ENCODE measurements at regions not wholly inside any gene's neighbourhood (a gene's known extent, or its start where the extent isn't known, plus 50 kb on each side); places are given as distances from the start of the nearest gene placed in this dataset.
A peak's percentile ranks its signal among the peaks of the same experiment; 100 is the strongest.

DNA sequence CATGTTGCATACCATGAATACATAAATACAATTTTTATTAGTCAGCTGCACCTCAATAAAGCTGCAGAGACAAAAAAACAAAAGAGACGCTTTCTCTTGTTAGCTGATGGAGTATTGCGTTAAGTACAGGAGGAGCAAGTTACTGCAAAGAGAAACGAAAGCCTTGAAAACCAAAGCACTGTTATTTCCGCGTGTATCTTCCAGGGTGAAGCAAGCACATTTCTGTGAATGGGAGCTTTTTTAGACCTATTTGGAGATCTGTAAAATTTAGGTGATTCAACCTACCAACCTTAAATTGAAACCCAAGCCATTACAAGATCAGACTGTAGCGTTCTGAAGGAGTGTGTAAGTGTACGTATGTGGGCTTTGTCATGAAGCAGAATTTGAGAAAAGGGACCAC, 390.4 kb downstream of the SOX9 start:
- no peak for DNase-seq

DNA sequence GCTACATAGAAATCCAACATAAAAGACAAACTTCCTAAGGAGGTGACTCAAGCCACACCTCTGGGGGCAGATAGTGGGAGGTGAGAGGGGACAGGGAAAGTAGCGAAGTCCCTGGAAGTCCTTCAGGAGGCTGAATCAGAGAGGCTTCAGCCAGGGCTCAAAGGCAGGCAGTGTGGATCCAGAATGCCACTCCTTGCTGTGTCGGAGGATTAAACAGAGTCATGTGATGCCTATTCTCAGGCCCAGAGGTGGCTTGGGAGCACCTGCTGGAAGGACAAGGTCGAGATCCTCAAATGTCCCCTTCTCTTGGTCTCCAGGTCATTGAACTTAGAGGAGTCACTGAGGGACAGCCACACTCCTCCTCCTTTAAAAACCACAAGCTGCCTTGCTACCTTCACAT, 391.1 kb downstream of the SOX9 start:
- DNase-seq: no peak

DNA sequence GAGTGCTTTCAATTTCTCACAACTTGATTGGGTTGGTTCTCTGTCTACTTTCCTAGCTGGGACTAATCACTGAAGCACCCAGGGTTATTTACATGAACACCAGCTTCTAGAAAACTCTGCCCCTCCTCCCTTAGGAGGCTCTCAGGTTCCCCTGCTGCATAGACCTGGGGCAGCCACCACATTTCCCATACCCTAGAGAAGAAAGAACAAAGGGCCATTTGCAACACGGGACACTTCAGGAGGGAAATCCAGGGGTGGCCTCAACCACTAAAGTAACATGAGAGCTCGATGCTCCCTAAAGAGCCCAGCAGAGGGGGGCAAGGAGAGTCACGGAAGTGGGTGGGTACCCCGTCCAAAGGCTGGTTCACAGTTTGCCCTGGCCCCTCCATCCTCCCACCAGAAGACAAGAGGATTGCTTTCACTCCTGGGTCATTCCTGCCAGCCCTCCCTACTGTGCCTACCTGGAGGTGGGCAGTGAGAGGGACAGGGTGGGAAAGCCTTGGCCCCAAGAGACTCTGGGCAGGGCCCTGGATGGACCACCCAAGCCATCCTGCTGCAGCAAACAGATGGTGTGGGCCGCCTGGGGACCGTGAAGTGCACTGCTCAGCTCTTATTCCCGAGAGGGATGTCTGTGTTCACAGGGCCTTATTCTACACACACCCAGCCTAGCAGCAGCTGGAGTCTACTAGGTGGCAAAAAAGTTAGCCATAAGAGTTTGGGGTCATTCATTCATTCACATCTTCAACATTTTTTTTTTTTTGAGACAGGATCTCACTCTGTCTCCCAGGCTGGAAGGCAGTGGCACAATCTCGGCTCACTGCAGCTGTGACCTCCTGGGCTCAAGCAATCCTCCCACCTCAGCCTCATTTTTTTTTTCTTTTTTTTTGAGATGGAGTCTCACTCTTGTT, 392.1 kb downstream of the SOX9 start:
- DNase-seq: no peak

DNA sequence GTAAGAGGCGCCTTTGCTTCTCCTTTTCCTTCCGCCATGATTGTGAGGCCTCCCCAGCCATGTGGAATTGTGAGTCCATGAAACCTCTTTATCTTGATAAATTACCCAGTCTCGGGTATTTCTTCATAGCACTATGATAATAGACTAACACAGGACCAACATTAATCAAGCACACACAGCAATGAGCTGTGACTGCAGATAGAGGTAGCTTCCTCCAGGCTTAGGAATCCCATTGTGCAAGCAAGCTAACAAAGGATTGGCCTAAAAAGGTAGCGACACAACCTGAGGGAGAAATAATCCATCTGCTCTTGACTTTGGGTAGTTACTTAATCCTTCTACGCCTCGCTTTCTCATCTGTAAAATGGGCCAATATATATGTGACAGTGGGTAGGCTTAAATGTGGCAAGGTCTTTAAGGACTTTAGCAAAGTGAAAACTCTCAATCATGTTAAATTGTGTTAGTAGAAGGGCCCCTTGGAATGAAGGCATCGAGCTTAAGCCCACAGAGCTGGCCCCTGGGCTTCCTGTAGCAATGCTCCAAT, 393.6 kb downstream of the SOX9 start:
- no peak for DNase-seq

DNA sequence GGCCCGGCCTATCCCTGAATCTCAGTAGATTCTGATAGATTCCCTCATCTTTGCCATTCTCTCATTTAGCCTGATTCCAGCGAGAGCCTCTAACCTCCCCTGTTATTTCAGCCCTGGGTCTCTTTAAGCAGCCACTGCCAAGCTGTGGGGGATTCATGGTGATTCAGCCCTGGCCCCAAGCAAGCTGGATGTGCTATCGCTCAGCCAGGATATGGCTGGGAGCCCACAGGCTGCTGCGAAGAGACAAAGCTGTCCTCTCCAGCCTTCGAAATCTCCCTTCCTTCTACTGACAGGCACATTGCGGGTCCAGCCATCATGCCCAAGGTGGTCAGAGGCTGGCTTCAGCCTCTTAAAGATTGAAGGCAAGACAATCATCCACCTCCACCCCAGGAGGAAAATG, 394.1 kb downstream of the SOX9 start:
- DNase-seq: no peak

DNA sequence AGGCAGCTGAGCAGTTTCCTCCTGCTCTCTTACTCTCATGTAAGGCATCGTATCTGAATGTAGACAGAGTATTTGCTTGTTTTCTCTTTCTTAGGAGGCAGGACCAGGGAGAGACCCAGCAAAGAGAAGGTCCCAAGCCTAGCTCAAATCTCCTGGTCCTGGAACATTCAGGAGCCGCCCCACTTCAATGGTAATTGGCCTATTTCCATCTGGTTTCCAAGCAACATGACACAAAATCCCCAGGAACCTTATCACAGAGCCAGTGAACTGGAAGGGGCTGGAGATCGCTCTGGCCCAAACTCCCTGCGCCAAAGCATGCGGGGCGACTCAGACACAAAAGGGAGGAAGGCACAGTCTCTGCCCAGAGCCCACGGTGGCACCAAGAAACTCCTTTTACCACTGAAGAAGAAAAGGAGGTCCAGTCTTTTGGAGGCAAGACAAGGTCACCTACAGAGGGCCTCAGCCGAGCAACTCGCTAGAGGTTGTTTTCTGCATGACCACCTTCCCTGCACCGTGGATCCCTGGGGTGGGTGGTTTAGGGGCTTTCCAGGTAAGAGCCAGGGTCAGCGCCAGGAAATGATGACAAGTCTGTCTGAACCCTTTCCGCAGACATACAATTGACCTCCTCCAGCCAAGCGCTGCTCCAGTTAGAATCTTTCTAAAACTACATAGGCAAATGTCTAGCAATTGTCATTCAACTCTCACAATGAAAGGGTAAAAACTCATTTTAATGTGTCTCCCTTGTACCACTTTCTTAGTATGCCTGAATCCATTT, 394.7 kb downstream of the SOX9 start:
- no peak for DNase-seq

DNA sequence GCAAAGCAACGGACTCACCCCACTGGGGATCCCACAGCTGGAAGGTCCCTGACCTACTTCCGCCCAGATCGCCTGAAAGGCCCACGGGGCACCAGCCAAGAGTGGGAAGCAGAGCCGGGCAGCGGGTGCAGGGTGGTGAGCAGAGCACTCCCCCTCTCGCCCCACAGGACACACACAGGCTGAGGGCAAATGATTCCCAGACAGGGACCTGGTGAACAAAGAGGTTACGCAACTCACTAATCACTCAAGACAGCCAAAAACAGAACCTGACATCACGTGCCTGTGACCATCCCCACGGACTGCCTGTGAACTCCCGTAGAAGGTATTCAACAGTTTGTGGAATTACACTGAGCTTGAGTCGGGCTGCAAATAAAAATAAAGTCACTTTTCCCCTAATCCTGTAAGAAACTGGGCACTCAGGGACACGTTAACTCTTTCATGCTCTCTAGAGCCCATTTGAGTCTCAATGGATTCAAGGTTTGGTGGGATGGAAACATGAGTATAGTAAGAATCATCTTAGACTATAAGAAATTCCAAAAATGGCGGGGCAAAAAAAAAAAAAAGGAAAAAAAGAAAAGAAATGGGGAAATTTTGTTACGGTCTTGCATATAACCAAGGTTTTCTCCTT, 396.1 kb downstream of the SOX9 start:
- DNase-seq: no peak

DNA sequence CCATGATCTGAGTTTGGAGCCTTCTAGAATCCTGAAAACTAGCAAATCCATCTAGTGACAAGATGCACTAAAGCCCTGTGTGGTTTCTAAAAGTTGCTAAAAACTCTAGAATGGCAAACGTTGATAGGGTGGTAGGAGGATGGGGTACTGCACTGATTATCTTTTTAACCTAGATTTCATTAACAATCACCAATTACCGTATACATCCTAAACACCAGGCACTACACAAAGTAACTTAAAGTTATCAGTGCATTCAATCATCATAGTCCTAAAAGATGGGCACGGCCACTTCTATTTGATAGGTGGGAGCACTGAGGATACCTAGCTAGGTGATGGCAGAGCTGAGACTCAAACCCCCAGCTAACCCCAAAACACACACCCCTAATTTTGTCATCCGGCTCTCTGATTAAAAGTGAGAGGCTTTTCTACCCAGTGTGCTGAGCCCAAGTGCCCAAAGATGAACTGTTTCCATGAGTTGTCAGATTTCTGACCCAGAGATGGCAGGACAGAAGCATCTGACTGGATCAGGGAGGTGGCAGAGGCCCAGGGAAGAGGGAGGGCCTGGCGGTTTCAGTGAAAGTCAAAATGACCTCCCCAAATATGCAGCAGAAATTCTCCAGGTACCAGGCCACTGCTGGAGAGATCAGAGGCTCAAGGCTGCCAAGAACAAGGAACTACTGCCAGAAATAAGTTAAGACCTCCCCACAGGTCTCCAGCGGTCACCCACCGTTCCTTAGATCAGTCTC, 396.8 kb downstream of the SOX9 start:
- no peak for DNase-seq

DNA sequence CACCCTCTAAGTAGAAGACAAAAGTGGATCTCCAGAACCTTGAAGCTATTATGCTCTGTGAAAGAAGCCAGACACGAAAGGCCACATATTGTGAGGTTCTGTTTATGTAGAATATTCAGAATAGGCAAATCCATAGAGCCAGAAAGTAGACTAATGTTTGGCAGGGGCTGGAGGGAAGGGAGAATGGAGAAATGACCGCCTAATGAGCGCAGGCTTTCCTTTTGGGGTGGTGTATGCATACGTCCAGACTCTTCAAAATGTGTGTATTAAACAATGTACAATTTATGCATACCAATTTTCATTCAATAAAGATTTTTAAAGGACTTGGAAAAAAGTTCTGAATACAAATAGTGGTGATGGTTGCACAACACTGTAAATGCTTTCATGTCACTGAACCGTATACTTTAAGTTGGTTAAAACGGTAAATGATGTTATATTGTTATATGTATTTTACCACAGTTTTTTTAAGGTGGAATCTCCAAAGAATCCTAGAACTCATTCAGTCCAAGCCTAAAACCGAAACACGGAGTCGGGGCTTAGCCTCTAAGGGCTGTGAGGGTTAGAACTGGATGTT, 397.4 kb downstream of the SOX9 start:
- DNase-seq: no peak

DNA sequence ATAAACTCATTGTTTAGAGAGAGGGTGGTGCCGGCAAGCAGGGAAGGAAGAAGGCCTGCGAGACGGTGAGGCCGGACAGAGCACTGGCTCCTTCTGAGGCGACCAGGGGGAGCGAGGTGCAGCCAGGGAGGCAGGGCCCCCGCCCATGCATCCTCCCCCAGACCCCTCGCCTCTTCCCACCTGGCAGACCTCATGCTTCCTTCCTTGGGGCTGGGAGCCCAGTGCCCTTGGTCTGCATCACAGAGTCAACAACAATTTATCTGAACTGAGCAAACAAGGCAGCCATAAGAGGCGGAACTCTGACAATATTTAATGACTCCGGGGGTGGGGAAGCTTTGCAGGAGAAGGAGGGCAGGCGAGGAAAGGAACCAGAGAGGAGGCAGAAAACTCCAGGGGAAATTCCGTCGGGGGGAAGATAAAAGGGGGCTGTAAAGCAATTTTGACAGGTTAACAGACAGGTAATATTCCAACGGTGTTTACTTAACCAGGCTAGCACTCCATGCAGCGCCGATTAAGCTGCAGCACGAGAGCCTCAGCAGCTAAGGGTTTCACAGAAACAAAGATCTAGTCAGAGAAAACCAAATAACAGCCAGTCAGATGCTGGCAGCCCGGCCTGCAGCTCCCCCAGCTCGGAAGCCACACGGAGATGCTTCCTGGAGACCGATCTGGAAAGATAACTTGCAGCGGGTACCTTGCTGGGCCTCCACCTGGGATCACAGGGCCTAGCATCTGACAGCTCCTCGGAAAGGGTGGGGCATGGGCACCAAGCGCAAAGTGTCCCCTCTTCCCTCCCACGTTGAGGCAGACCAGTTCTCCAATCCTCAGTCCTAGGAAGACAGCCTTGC, 398.2 kb downstream of the SOX9 start:
- peak; percentile 41 for DNase-seq

DNA sequence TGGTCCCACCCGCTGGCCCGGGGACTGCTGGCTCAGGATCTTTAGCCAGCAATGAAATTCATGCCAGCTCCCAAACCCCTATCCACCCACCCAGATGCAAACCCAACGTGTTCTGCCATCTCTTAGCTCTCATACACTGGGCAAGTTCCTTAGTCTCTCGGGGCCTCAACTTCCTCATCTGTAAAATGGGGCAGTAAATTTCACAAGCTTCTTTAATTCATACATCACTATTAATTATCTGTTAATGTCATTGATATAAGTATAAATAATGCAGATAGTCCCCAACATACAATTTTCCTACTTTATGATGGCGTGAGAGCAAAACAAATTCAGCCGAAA, 398.7 kb downstream of the SOX9 start:
- DNase-seq: no peak

DNA sequence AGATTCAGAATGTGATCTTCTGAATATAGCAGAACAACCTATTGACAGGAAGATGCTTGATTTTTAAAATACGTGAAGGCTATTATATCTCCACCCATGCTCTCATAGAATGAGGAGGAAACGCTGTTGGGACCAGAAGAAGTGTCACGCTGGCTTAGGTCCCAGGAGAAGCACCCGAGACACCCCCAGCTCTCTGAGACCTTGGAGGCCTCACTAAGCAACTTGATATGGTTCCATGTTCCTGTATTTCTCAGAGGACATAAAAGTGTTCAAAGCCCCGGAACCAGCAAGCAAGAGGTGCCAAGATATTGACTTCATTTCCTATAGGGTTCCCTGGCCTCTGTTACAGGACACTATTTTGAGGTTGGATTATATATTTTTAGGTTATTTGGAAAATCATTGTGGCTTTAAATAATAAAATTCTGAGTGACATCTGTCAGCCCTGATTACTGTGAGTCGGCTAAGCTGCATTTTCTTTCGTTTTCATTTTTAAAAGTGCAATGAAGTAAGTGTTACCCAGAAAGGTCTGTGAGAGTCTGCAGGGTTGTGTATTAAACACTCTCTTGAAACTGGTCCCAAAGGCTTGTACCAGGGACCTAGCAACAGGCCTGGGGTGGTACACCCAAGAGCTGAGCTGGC, 400.0 kb downstream of the SOX9 start:
- no peak for DNase-seq

DNA sequence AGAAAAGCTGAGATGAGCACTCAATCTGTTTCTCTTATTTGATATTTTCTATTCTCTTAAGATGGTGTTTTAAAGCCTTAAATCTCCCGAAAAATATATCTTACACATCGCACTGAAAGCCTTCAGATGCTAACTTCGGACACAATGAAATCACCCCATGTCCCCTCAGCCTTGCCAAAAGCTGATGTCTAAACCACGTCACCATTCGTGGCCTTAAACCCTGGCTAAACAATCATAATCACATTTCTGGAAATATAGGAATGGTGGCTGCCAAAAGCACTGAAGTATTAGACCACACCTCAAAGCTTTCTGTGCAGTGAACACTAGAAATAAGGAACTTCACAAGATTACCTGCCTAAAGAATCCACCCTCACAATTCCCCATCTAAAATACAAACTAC, 402.7 kb downstream of the SOX9 start:
- no peak for DNase-seq

DNA sequence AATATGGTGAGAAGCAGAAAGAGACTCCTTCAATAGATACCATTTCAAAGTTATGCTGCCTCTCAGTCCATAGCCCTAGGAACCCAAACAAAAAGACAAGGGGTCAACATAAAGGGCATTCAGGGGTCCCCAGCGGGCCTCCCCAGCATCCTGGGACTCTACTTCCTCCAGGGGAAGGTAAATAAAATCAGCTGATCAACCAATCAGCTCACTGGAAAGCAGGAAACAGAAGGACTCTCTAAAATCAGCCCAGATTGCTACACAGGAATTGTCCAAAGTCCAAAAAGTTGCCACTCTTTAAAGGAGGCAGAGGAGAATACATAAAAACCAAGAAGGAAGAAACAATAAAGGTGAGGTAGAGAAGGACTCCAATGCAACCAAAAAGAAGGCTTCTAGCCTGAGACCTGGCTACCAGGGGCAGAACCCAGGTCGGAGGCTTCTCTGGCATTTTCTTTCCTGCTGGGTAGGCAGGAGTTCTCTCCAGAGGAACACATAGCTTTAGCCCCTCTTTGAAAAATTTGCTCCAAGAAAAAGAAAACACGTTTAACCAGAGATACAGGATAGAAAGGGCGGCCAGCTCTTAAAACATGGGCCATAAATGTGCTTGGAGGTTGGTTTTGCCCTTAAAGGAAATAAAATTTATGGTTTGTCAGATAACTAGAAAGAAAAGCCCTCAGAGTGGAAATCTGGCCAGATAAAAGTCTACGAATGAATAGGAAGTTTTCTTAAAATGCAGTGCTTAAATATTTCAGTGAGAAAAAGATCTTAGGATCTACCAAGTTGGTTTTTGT, 404.6 kb downstream of the SOX9 start:
- no peak for DNase-seq

DNA sequence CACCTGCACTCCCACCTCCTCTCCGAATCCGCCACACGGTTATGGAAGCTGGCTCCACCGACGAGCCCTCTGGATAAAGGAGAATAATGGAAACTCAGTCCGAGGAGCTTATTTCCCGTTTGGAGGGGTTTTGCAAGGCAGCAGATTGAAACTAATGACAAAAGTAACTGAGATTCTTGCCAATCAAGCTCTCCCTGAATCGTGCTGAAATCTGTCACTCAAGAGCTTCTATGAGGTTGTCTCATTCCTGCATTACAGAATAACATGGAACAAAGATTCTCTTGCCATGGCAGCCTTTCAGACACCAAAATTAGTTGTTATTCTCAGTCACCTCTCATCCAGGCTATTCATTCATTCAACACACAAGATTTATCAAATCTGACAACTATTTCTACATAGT, 405.9 kb downstream of the SOX9 start:
- no peak for DNase-seq

DNA sequence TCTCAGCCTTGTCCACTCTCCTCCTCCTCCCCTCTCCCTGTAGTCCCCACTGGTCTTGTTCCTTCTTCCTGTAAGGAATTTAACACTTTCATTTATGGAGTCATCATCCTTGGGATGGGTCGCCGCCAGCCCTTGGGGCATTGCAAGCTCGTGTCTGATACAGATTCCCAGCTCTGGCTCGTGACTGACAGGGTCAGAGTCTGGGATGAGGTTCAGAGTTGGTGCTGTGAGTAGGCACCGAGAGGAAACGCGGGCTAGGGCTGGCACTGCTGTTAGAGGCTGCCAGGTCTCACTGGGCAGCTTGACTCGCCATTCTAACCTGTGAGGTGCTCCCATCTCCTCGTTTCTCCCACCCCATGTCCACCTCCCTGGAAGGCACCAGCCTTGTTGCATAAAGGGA, 407.0 kb downstream of the SOX9 start:
- DNase-seq: no peak

DNA sequence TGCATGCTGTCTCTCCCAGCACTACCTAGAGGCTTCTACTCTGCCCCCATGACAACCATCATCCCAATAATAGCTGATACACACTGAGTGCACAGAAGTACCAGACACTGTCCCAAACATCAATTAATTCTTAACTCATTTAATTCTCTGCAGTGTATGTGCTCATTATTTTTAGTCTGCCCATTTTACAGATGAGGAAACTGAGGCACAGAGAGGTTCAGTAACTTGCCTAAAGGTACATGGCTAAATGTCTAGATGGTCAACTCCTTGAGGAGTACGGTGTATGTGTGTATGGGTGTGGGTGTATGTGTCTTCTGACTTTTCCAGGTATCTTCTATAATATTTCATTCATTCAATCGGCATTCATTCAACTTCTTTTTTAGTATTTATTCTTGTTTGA, 407.9 kb downstream of the SOX9 start:
- DNase-seq: no peak

DNA sequence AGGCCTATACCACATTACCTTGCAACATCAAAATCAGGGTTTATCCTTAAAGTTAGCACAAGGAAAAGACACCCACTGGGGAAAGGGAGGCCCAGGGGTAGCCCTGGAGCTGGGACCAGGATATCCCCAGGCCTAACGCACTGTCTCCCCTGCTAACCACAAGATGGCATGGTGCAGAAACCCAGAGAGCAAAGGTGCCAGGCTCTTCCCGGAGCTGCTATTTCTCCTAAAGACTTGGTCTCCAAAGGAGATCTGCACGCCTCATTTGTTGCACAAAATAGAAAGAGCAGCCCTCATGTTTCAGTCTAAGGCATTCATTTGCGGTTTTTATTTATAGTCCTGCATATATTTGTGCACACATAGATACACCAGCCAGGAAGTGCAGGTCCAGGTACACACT, 408.6 kb downstream of the SOX9 start:
- peak; percentile 97 for DNase-seq

DNA sequence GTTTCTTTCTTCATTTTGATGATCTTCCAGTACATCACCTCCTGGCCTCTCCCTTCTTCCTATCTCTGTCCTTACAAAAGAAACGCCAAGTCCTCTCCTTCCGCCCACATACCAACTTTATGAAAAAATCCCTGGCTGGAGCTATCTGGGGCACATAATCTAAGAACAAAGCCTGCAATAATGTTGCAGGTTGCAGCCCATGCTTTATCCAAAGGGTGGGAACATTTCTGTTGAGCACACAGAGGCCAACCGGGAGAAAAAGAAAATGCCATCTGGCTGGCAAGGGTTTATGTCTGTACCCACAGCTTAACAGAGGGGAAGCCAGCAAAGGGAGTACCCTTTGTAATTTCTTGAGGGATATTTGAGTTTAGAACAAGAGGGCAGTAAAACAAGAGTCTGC, 409.6 kb downstream of the SOX9 start:
- DNase-seq: no peak

DNA sequence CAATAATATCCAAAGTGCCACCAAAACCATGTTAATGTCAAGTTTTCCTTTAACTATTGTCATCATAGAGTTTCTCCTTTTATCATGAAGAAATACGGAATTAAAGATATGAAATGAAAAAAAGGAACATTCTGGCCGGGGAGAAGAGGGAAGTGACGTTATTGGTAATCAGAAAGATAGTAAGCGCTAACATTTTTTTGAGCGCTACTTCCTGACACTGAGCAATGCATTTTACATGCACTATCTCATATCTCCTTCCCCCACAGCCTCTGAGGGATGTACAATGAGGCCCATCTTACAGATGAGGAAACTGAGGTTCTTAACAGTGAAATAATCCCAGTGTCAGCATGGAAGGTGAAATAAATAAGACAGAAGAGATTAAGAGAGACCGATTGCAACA, 410.9 kb downstream of the SOX9 start:
- no peak for DNase-seq
